ENCODE measurements at regions not wholly inside any gene's neighbourhood (a gene's known extent, or its start where the extent isn't known, plus 50 kb on each side); places are given as distances from the start of the nearest gene placed in this dataset.

GRCh38 chr2:147662221-147662620 is 182.6 kb upstream of the ACVR2A start:
- Mint-ChIP-seq H3K4me1 (ENCODE audit: low read depth) (peaks cover 24% of the 10 kb centered on the region), H3K4me3 (no peak overlapping the region), H3K36me3 (ENCODE audit: low read depth) (no peaks in the 10 kb centered on the region), H3K9me3 (no peaks in the 10 kb centered on the region), H3K27ac (no peak overlapping the region), H3K27me3 (ENCODE audit: insufficient read depth) (no peaks in the 10 kb centered on the region)
- DNase-seq (ENCODE audit: low spot score) = no peak
- intact Hi-C loops (cut with micrococcal nuclease) = loop anchor here (5.0 kb wide), 1 partner anchor 160 kb away; no protein-coding TSS in a partner anchor

- H3K4me3 Mint-ChIP-seq = no peak overlapping the region
- intact Hi-C loops (cut with micrococcal nuclease) = loop anchor here (5.0 kb wide), 1 partner anchor 158 kb away; no protein-coding TSS in a partner anchor
- no peaks in the 10 kb centered on the region for H3K27me3 Mint-ChIP-seq (ENCODE audit: insufficient read depth)
- H3K36me3 Mint-ChIP-seq (ENCODE audit: low read depth) = no peaks in the 10 kb centered on the region
- peaks cover 24% of the 10 kb centered on the region for H3K4me1 Mint-ChIP-seq (ENCODE audit: low read depth)
- no peak overlapping the region for H3K27ac Mint-ChIP-seq
- DNase-seq (ENCODE audit: low spot score) = no peak
- no peaks in the 10 kb centered on the region for H3K9me3 Mint-ChIP-seq
Observed at GRCh38 chr2:147660680-147661079, 184.1 kb upstream of the ACVR2A start.

- H3K36me3 Mint-ChIP-seq (ENCODE audit: low read depth) = no peaks in the 10 kb centered on the region
Observed at GRCh38 chr2:147659051-147659450, 185.8 kb upstream of the ACVR2A start.

GRCh38 chr2:147657086-147658000 is 187.5 kb upstream of the ACVR2A start:
- H3K27ac Mint-ChIP-seq = no peak overlapping the region
- DNase-seq (ENCODE audit: low spot score) = no peak
- no peaks in the 10 kb centered on the region for H3K36me3 Mint-ChIP-seq (ENCODE audit: low read depth)
- intact Hi-C loops (cut with micrococcal nuclease) = no loop called here
- H3K9me3 Mint-ChIP-seq = no peaks in the 10 kb centered on the region
- peaks cover 5% of the 10 kb centered on the region for H3K27me3 Mint-ChIP-seq (ENCODE audit: insufficient read depth)
- no peak overlapping the region for H3K4me3 Mint-ChIP-seq
- peaks cover 5% of the 10 kb centered on the region for H3K4me1 Mint-ChIP-seq (ENCODE audit: low read depth)

More at GRCh38 chr2:147659051-147659450, 185.8 kb upstream of the ACVR2A start:
- H3K4me3 Mint-ChIP-seq = no peak overlapping the region
- no peaks in the 10 kb centered on the region for H3K9me3 Mint-ChIP-seq
- peaks cover 1% of the 10 kb centered on the region for H3K27me3 Mint-ChIP-seq (ENCODE audit: insufficient read depth)
- intact Hi-C loops (cut with micrococcal nuclease) = no loop called here
- no peak for DNase-seq (ENCODE audit: low spot score)
- peaks cover 22% of the 10 kb centered on the region for H3K4me1 Mint-ChIP-seq (ENCODE audit: low read depth)
- H3K27ac Mint-ChIP-seq = no peak overlapping the region

GRCh38 chr2:147649998-147650397 is 194.8 kb upstream of the ACVR2A start:
- Mint-ChIP-seq H3K36me3 (ENCODE audit: low read depth) (peaks cover 1% of the 10 kb centered on the region), H3K27me3 (ENCODE audit: insufficient read depth) (peaks cover 5% of the 10 kb centered on the region), H3K27ac (no peak overlapping the region), H3K9me3 (no peaks in the 10 kb centered on the region), H3K4me1 (ENCODE audit: low read depth) (no peaks in the 10 kb centered on the region), H3K4me3 (no peak overlapping the region)
- intact Hi-C loops (cut with micrococcal nuclease) = no loop called here
- no peak for DNase-seq (ENCODE audit: low spot score)

DNA sequence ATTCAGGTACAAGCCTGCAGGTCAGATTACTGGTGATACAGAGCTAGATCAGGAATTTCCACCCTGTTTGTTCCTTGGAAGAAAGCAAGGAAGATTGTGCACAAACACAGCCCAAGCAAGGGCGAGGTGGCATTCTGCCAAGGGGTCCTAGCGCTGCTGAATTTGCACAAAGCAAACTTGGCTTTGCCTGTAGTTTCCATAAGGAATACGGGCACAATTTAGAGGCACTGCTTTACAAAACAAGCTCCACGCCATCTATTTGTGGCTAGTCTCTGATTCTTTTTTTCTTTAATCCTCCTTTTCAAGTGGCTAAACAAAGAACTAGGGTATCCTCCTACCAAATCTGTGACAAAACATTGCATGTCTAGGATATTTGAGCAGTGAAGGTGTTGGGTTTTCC is 195.5 kb upstream of the ACVR2A start:
- Mint-ChIP-seq H3K4me1 (ENCODE audit: low read depth) (no peaks in the 10 kb centered on the region), H3K27ac (no peak overlapping the region), H3K27me3 (ENCODE audit: insufficient read depth) (peaks cover 5% of the 10 kb centered on the region), H3K36me3 (ENCODE audit: low read depth) (peaks cover 1% of the 10 kb centered on the region), H3K9me3 (no peaks in the 10 kb centered on the region), H3K4me3 (no peak overlapping the region)
- intact Hi-C loops (cut with micrococcal nuclease) = no loop called here
- DNase-seq (ENCODE audit: low spot score) = no peak

GRCh38 chr2:147648471-147648870 is 196.4 kb upstream of the ACVR2A start:
- H3K9me3 Mint-ChIP-seq = no peaks in the 10 kb centered on the region
- intact Hi-C loops (cut with micrococcal nuclease) = no loop called here
- H3K27ac Mint-ChIP-seq = no peak overlapping the region
- peaks cover 1% of the 10 kb centered on the region for H3K36me3 Mint-ChIP-seq (ENCODE audit: low read depth)
- no peak for DNase-seq (ENCODE audit: low spot score)
- no peaks in the 10 kb centered on the region for H3K4me1 Mint-ChIP-seq (ENCODE audit: low read depth)
- H3K27me3 Mint-ChIP-seq (ENCODE audit: insufficient read depth) = peaks cover 2% of the 10 kb centered on the region
- H3K4me3 Mint-ChIP-seq = no peak overlapping the region

GRCh38 chr2:147647816-147648215 is 197.0 kb upstream of the ACVR2A start:
- H3K27ac Mint-ChIP-seq = no peak overlapping the region
- H3K36me3 Mint-ChIP-seq (ENCODE audit: low read depth) = peaks cover 1% of the 10 kb centered on the region
- intact Hi-C loops (cut with micrococcal nuclease) = no loop called here
- no peak overlapping the region for H3K4me3 Mint-ChIP-seq
- DNase-seq (ENCODE audit: low spot score) = no peak
- H3K4me1 Mint-ChIP-seq (ENCODE audit: low read depth) = no peaks in the 10 kb centered on the region
- no peaks in the 10 kb centered on the region for H3K9me3 Mint-ChIP-seq
- peaks cover 2% of the 10 kb centered on the region for H3K27me3 Mint-ChIP-seq (ENCODE audit: insufficient read depth)

DNA sequence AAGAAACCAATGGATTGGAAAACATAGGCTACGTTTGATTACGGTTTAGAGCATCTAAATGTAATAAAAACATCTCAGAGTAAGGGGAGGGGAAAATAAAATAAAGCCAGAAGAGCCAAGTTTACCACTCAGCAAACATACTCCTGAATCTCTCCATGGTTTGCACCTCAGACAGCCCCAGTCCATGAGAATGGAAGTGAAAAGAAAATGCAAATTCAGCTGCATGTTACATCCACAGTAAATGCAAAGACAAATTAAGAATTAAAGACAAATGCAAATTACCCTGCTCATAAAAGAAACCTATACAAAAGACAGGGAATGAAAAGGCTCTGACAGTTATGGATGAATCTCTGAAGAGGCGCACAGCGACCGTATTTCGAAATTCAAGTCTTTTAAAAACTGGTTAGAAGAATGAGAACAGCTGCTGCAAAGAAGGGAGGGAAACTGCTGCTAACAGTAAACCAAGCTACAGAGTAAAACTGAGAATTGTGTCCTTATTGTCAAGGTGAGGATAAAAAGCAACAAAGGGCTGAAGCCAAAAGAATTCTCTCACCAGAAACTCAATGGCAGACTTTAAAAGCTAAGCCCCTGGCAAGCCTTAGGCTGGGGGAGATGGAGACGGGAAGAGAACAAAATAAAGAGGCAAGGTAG is 197.9 kb upstream of the ACVR2A start:
- Mint-ChIP-seq H3K4me1 (ENCODE audit: low read depth) (no peaks in the 10 kb centered on the region), H3K36me3 (ENCODE audit: low read depth) (peaks cover 1% of the 10 kb centered on the region), H3K4me3 (no peak overlapping the region), H3K9me3 (no peaks in the 10 kb centered on the region), H3K27me3 (ENCODE audit: insufficient read depth) (no peaks in the 10 kb centered on the region), H3K27ac (no peak overlapping the region)
- intact Hi-C loops (cut with micrococcal nuclease) = no loop called here
- no peak for DNase-seq (ENCODE audit: low spot score)

- intact Hi-C loops (cut with micrococcal nuclease) = no loop called here
- Mint-ChIP-seq H3K27ac (no peak overlapping the region), H3K36me3 (ENCODE audit: low read depth) (no peaks in the 10 kb centered on the region), H3K27me3 (ENCODE audit: insufficient read depth) (no peaks in the 10 kb centered on the region), H3K4me1 (ENCODE audit: low read depth) (peaks cover 4% of the 10 kb centered on the region), H3K9me3 (peaks cover 4% of the 10 kb centered on the region), H3K4me3 (no peak overlapping the region)
- no peak for DNase-seq (ENCODE audit: low spot score)
Observed at GRCh38 chr2:147644491-147644890, 200.3 kb upstream of the ACVR2A start.

GRCh38 chr2:147642765-147643164 is 202.1 kb upstream of the ACVR2A start:
- no peak overlapping the region for H3K4me3 Mint-ChIP-seq
- H3K27ac Mint-ChIP-seq = no peak overlapping the region
- no peaks in the 10 kb centered on the region for H3K36me3 Mint-ChIP-seq (ENCODE audit: low read depth)
- no peak for DNase-seq (ENCODE audit: low spot score)
- no peaks in the 10 kb centered on the region for H3K27me3 Mint-ChIP-seq (ENCODE audit: insufficient read depth)
- H3K4me1 Mint-ChIP-seq (ENCODE audit: low read depth) = peaks cover 4% of the 10 kb centered on the region
- intact Hi-C loops (cut with micrococcal nuclease) = no loop called here
- H3K9me3 Mint-ChIP-seq = peaks cover 4% of the 10 kb centered on the region

DNA sequence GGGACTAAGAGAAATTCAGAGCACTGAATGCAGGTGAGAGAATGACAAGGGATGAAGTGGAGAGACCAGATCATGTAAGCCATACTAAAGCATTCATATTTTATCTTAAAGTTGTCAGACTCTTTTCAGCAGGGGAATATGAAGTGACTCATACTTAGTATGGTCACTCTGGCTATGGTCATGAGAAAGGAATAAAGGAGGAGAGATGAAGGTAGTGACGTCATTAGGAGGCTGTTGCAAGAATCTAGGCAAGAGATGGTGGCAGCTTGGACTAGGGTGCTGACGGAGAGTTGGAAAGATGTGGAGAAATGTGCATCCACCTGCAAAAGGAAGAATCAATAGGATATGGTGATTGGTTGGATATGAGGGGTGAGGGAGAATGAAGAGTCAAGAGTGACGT is 203.2 kb upstream of the ACVR2A start:
- peaks cover 8% of the 10 kb centered on the region for H3K4me1 Mint-ChIP-seq (ENCODE audit: low read depth)
- no peaks in the 10 kb centered on the region for H3K36me3 Mint-ChIP-seq (ENCODE audit: low read depth)
- peaks cover 4% of the 10 kb centered on the region for H3K9me3 Mint-ChIP-seq
- no peak overlapping the region for H3K4me3 Mint-ChIP-seq
- DNase-seq (ENCODE audit: low spot score) = no peak
- intact Hi-C loops (cut with micrococcal nuclease) = no loop called here
- no peak overlapping the region for H3K27ac Mint-ChIP-seq
- H3K27me3 Mint-ChIP-seq (ENCODE audit: insufficient read depth) = no peaks in the 10 kb centered on the region

DNA sequence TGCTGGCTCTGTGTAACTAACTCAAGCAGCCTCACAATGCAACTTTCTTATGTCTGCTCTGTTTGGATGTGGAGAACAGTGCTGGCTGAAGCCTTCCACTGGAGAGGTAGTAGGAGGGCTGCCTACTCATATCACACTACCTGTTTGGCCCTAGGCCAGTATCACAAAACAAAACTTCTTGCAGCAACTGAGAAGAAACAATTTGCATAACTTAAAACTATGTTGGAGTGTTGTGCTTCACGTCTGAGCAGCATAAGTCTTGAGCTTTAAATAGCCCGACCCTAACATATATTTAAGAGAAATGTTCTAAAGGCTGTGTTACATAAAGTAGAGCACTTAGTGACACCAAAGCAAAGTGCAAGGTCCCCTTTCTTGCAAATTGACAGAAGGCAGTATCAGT is 204.9 kb upstream of the ACVR2A start:
- intact Hi-C loops (cut with micrococcal nuclease) = loop anchor here (10.0 kb wide), 1 partner anchor 885 kb away; no protein-coding TSS in a partner anchor
- Mint-ChIP-seq H3K4me1 (ENCODE audit: low read depth) (peaks cover 21% of the 10 kb centered on the region), H3K36me3 (ENCODE audit: low read depth) (no peaks in the 10 kb centered on the region), H3K27me3 (ENCODE audit: insufficient read depth) (no peaks in the 10 kb centered on the region), H3K9me3 (peaks cover 7% of the 10 kb centered on the region), H3K4me3 (no peak overlapping the region), H3K27ac (no peak overlapping the region)
- DNase-seq (ENCODE audit: low spot score) = no peak

All from activated T-helper 1 cell treated with anti-CD3 and anti-CD28 coated beads, Interleukin-12 subunit alpha, Interleukin-12 subunit beta, Interleukin-2, Interleukin-4 antibody, amounts not matched to agents 30 ng/mL and 10 ng/mL and 1 ng/mL, durations not matched to agents 14 hours and 24 hours and 36 hours (primary cell).